K562 (cell line): ENCODE measurements at regions not wholly inside any gene's neighbourhood (a gene's known extent, or its start where the extent isn't known, plus 50 kb on each side); places are given as distances from the start of the nearest gene placed in this dataset.

ENCODE experiments used
- EZH2 ChIP-seq: IDR thresholded peaks from 2 replicates; pipeline ENCODE4 v1.6.1; 2012; ENCODE audit warnings: low read depth, mild to moderate bottlenecking, inconsistent platforms, low read length, borderline replicate concordance
- FOXA1 ChIP-seq: fragments of 450-650 bp; IDR thresholded peaks from 2 replicates; pipeline ENCODE4 v1.6.1; 2016; ENCODE audit warnings: mild to moderate bottlenecking, borderline replicate concordance
- NFXL1 ChIP-seq: fragments of 450-650 bp; formaldehyde crosslinking; IDR thresholded peaks from 2 replicates; pipeline ENCODE4 v1.4.0; 2021; ENCODE audit warnings: mild to moderate bottlenecking

DNA sequence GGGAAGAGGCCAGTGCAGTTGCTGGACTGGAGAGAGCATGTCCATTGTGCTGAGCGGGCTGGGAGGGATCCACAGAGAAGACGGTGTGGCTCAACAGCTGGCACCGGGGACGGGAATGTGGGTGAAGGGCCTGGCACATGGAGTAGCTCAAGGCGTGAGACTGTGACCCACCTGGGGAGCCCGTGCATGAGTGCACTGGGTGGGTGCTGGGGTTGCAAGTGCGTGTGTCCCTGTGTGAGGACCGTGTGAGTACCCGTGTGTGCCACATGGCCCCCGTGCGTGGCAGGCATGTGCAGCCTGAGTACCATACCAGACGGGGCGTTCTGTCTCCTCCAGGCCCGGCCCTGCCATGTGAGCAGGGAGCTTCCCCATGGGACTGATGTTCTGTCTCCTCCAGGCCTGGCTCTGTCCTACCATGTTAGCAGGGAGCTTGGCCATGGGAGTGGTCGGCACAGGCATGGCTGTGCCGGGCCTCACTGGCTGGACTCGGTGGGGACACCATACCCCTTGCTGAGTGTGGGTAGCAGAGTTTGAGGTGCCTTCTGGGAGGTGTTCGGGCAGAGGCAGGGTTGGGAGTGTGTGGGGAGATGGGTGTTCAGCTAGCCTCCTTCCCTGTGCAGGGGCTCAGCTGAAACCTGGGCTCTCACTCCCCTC lies 234.4 kb downstream of the TMEM121 start:
- TF ChIP-seq EZH2 (no peak), FOXA1 (no peak), NFXL1 (CRISPR knock-in tag) (no peak)
